COLO668 (cell line): ENCODE measurements at regions not wholly inside any gene's neighbourhood (a gene's known extent, or its start where the extent isn't known, plus 50 kb on each side); places are given as distances from the start of the nearest gene placed in this dataset.

Experiments used
- DNase-seq: peaks from one replicate; lab custom pipeline; 2025; ENCODE audit not compliant: unreplicated experiment; lab: John Stamatoyannopoulos, UW

GRCh38 chr10:78547905-78548304 is 514.2 kb downstream of the RPS24 start:
- no peak for DNase-seq

GRCh38 chr10:78548369-78548768 is 514.7 kb downstream of the RPS24 start:
- no peak for DNase-seq

- DNase-seq, result peak; percentile 38
Measured at GRCh38 chr10:78549140-78549935, 515.7 kb downstream of the RPS24 start.

GRCh38 chr10:78550090-78550489 is 516.4 kb downstream of the RPS24 start:
- peak; percentile 36 for DNase-seq

- DNase-seq, result no peak
Measured at GRCh38 chr10:78550716-78551115, 517.1 kb downstream of the RPS24 start.

GRCh38 chr10:78551184-78552005 is 517.4 kb upstream of the ZMIZ1 start:
- DNase-seq, result peak; percentile 80

GRCh38 chr10:78552261-78552811 is 516.4 kb upstream of the ZMIZ1 start:
- DNase-seq, result no peak

- DNase-seq, result no peak
Measured at GRCh38 chr10:78553792-78554191, 515.0 kb upstream of the ZMIZ1 start.

GRCh38 chr10:78555128-78555527 is 513.6 kb upstream of the ZMIZ1 start:
- DNase-seq, result no peak

GRCh38 chr10:78556705-78557432 is 511.9 kb upstream of the ZMIZ1 start:
- DNase-seq, result no peak

GRCh38 chr10:78557433-78557925 is 511.3 kb upstream of the ZMIZ1 start:
- no peak for DNase-seq

GRCh38 chr10:78559661-78560340 is 509.0 kb upstream of the ZMIZ1 start:
- peak; percentile 77 for DNase-seq

GRCh38 chr10:78560341-78560688 is 508.5 kb upstream of the ZMIZ1 start:
- DNase-seq, result peak; percentile 31

GRCh38 chr10:78563314-78563713 is 505.5 kb upstream of the ZMIZ1 start:
- DNase-seq, result no peak

GRCh38 chr10:78565841-78566240 is 502.9 kb upstream of the ZMIZ1 start:
- DNase-seq, result no peak

- no peak for DNase-seq
Measured at GRCh38 chr10:78566284-78567111, 502.3 kb upstream of the ZMIZ1 start.

GRCh38 chr10:78567680-78568455 is 500.9 kb upstream of the ZMIZ1 start:
- peak; percentile 85 for DNase-seq

- no peak for DNase-seq
Measured at GRCh38 chr10:78568620-78569019, 500.1 kb upstream of the ZMIZ1 start.
